ENCODE measurements at regions not wholly inside any gene's neighbourhood (a gene's known extent, or its start where the extent isn't known, plus 50 kb on each side); places are given as distances from the start of the nearest gene placed in this dataset.

DNA sequence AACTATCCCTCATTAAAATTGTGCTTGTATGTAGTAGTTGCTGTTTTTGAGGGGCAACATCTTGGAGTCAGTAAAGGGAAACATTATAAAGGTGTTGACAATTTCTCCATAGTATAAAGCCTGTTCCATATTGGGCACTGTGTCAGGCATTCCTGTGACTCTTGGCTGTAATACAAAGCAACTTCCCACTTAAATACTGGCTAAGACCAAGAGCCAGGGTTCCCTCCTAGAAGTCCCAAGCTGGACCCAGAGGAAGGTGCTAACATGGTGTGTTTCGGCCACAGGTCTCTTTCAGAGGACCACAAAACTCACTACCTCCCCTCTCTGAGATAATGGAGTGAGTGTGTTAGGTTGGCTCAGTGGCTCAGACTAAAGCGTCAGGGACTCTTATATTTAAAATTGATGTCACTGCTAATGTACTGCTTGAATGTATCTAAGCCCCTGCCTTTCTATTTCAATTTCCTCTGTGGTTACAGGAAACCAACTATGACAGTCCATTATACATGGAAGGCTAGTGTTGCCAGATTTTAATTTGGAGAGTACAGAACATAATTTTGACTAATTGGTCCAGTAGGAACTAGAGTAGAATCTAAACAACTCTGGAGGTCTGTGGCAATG lies 74.7 kb upstream of the RGL1 start:
- 83 to 93% methylated on average over 2 of the region's 2 CpGs for WGBS, 2 donors
- intact Hi-C loops (cut with DNase I) = loop anchor here (5.0 kb wide), 1 partner anchor 77 kb away; the partner anchor contains the start of gene RGL1
- Histone ChIP-seq H3K36me3 (no peaks in the 10 kb centered on the region), H3K27me3 (no peaks in the 10 kb centered on the region), H3K4me1 (peaks cover 0 to 19% (median 16%) of the 10 kb centered on the region in 4 donors), H3K4me3 (no peak overlapping the region), H3K27ac (no peak overlapping the region), H3K9me3 (no peaks in the 10 kb centered on the region)
- TF ChIP-seq POLR2A (IDR thresholded peaks at IDR 0.05) (no peak), EP300 (IDR thresholded peaks at IDR 0.05) (no peak), POLR2AphosphoS5 (IDR thresholded peaks at IDR 0.05) (no peak), CTCF (IDR thresholded peaks at IDR 0.05) (no peak)
- no peak for DNase-seq

DNA sequence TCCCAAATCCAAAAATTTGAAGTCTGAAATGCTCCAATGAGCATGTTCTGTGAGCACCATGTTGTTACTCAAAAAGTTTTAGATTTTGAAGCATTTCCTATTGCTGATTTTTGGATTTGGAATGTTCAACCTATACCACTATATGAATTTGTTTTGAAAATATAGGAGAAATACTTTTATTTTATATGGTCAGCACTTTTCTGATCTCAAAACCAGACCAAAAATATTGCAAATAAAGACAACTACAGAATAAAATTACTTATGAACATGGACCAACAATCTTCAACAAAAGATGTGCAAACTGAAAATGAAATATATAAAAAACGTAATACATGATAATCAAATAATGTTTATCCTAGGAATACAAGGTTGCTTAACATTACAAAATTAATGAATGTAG lies 73.7 kb upstream of the APOBEC4 start:
- Histone ChIP-seq H3K9me3 (no peaks in the 10 kb centered on the region), H3K4me3 (no peak overlapping the region), H3K36me3 (no peaks in the 10 kb centered on the region), H3K27me3 (no peaks in the 10 kb centered on the region), H3K4me1 (no peaks in the 10 kb centered on the region), H3K27ac (no peak overlapping the region)
- no peak for DNase-seq
- 93 to 97% methylated on average over 1 of the region's 1 CpG for WGBS, 2 donors
- intact Hi-C loops (cut with DNase I) = no loop called here
- TF ChIP-seq CTCF (IDR thresholded peaks at IDR 0.05) (no peak), EP300 (IDR thresholded peaks at IDR 0.05) (no peak), POLR2AphosphoS5 (IDR thresholded peaks at IDR 0.05) (no peak), POLR2A (IDR thresholded peaks at IDR 0.05) (no peak)

DNA sequence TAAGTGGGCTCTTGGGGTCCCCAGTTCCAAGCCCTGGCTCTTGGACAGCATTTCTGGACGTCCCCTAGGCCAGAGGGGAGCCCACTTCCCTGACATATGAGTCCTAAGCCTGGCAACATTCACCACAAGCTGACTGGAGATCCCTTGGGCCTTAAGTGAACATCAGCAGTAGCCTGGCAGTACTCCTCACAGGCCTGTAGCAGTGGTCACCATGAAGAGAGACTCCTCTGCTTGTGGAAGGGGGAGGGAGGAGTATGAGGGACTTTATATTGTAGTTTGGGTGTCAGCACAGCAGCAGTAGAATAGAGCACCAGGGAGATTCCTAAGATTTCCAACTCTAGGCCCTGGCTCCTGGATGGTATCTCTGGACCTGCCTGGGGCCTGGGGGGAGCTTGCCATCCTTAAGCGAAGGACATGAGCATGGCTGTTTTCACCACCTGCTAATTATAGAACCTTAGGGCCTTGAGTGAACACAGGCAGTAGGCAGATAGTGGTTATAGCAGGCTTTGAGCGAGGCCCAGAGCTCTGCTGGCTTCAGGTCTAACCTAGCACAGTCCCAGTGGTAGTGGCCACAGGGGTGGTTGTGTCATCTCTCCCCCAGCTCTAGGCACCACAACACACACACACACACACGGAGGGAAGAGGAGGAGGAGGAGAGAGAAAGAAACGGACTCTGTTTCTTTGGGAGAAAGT lies 71.4 kb upstream of the APOBEC4 start:
- H3K9me3 ChIP-seq = no peaks in the 10 kb centered on the region
- H3K4me1 ChIP-seq = peaks cover 0 to 6% (median 0%) of the 10 kb centered on the region in 4 donors
- no peaks in the 10 kb centered on the region for H3K36me3 ChIP-seq
- TF ChIP-seq POLR2A (IDR thresholded peaks at IDR 0.05) = no peak
- no peak for TF ChIP-seq EP300 (IDR thresholded peaks at IDR 0.05)
- TF ChIP-seq CTCF (IDR thresholded peaks at IDR 0.05) = no peak
- TF ChIP-seq POLR2AphosphoS5 (IDR thresholded peaks at IDR 0.05) = no peak
- no peak overlapping the region for H3K4me3 ChIP-seq
- intact Hi-C loops (cut with DNase I) = no loop called here
- no peaks in the 10 kb centered on the region for H3K27me3 ChIP-seq
- 79 to 85% methylated on average over 5 of the region's 5 CpGs for WGBS, 2 donors
- H3K27ac ChIP-seq = no peak overlapping the region
- DNase-seq = no peak

DNA sequence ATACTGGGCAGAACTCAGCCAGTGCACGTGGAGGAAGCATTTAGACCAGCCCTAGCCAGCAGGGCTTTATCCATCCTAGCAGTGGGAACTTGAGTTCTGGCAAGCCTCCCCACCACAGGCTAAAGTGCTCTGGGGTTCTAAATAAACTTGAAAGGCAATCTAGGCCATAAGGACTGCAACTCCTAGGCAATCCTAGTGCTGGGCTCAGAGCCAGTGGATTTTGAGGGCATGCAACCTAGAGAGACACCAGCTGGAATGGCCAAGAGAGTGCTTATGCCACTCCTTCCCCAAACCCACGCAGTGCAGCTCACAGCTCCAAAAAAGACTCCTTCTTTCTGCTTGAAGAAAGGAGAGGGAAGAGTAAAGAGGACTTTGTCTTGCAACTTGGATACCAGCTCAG lies 70.5 kb upstream of the APOBEC4 start:
- no peak overlapping the region for H3K4me3 ChIP-seq
- H3K9me3 ChIP-seq = no peaks in the 10 kb centered on the region
- TF ChIP-seq POLR2AphosphoS5 (IDR thresholded peaks at IDR 0.05) (no peak), POLR2A (IDR thresholded peaks at IDR 0.05) (no peak), EP300 (IDR thresholded peaks at IDR 0.05) (no peak), CTCF (IDR thresholded peaks at IDR 0.05) (no peak)
- 85 to 89% methylated on average over 2 of the region's 2 CpGs for WGBS, 2 donors
- H3K27ac ChIP-seq = no peak overlapping the region
- no peak for DNase-seq
- no peaks in the 10 kb centered on the region for H3K36me3 ChIP-seq
- intact Hi-C loops (cut with DNase I) = no loop called here
- no peaks in the 10 kb centered on the region for H3K27me3 ChIP-seq
- H3K4me1 ChIP-seq = peaks cover 0 to 6% (median 0%) of the 10 kb centered on the region in 4 donors

Measured in sigmoid colon (tissue), 6 donors.